IMR-90 (cell line): ENCODE measurements at regions not wholly inside any gene's neighbourhood (a gene's known extent, or its start where the extent isn't known, plus 50 kb on each side); places are given as distances from the start of the nearest gene placed in this dataset.

Source experiments
- CEBPB ChIP-seq: IDR thresholded peaks from 2 replicates; pipeline ENCODE4 v1.6.1; 2012; ENCODE audit warnings: low read depth, low read length, improper control_type of control experiment
- CHD1 ChIP-seq: IDR thresholded peaks from 2 replicates; pipeline ENCODE4 v1.6.1; 2012; ENCODE audit warnings: low read depth, low read length, improper control_type of control experiment
- CTCF ChIP-seq: conservative IDR thresholded peaks from 2 replicates; pipeline ENCODE4 v1.5.1; 2012; ENCODE audit warnings: mild to moderate bottlenecking, low read depth, low read length, improper control_type of control experiment
- MAFK ChIP-seq: IDR thresholded peaks from 2 replicates; pipeline ENCODE4 v1.6.1; 2012; ENCODE audit warnings: low read depth, low read length, improper control_type of control experiment
- MXI1 ChIP-seq: IDR thresholded peaks from 2 replicates; pipeline ENCODE4 v1.6.1; 2012; ENCODE audit warnings: low read depth, mild to moderate bottlenecking, low read length, moderate library complexity, borderline replicate concordance
- NFE2L2 ChIP-seq: fragments of 150-350 bp; IDR thresholded peaks from 2 replicates; pipeline ENCODE4 v1.6.1; 2016; ENCODE audit warnings: low read depth, mild to moderate bottlenecking, low read length
- POLR2A ChIP-seq: IDR thresholded peaks from 2 replicates; pipeline ENCODE4 v1.6.1; 2012; ENCODE audit warnings: mild to moderate bottlenecking, low read depth, low read length

- TF ChIP-seq CTCF: no peak
- TF ChIP-seq NFE2L2: no peak
- no peak for TF ChIP-seq POLR2A
- no peak for TF ChIP-seq MXI1
- TF ChIP-seq MAFK: no peak
- TF ChIP-seq CEBPB: no peak
- TF ChIP-seq CHD1: no peak
Observed at GRCh38 chr10:57950442-57950974, 317.2 kb downstream of the IPMK start.
